HG02623 (cell line): ENCODE measurements at regions not wholly inside any gene's neighbourhood (a gene's known extent, or its start where the extent isn't known, plus 50 kb on each side); places are given as distances from the start of the nearest gene placed in this dataset.

Experiments
- ATAC-seq: cut with Tn5 transposase; IDR thresholded peaks from one replicate; pipeline ENCODE4 v1.9.1; 2021; ENCODE audit warnings: moderate library complexity; ENCODE audit not compliant: unreplicated experiment

DNA sequence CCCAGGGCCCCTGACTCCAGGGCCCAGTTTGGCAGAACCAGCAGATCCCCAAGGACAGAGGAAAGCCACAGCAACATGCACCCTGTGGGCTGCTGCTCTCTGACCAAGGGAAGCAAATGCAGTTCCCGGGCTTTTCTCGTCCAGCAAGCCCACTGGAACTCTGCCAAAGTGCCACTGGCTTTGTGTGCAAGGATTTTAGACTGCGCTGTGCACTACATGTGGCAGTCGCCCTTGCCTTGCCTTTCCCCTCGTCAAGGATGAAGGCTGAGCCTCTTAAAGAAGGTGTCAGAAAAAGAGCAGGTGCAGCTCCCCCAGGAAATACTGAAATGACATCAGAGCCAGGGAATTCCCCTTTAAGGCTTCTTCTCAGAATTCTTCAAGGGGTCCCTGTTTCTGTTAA lies 199.2 kb downstream of the TFCP2L1 start:
- no peak for ATAC-seq

DNA sequence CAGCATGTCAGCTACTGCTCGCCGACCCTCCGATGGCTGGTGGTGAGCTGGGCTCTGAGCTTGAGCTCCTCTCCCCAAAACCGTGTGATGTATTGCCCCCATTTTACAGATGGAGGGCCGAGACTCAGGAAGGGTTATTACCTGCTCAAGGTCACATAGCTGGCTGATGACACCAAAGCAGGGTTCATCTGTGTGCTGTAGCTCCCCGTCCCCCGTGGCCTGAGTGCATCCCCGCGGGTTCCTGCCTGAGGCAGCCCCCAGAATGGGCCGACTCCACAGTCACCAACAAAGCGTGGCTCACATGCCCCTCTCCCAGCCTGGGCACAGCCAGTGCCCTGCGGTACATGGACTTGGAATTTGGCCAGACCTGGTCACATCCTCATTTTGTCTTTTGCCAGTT lies 198.6 kb downstream of the TFCP2L1 start:
- no peak for ATAC-seq

GRCh38 chr2:121087117-121087516 lies 197.9 kb downstream of the TFCP2L1 start:
- ATAC-seq, result no peak

- ATAC-seq, result no peak
These were observed 196.5 kb downstream of the TFCP2L1 start for GRCh38 chr2:121088251-121089165.

- no peak for ATAC-seq
These were observed 195.9 kb downstream of the TFCP2L1 start for GRCh38 chr2:121089166-121089510.

GRCh38 chr2:121090088-121090715 lies 194.8 kb downstream of the TFCP2L1 start:
- ATAC-seq, result no peak

GRCh38 chr2:121092095-121092494 lies 192.9 kb downstream of the TFCP2L1 start:
- ATAC-seq, result no peak

- ATAC-seq, result no peak
These were observed 191.3 kb downstream of the TFCP2L1 start for GRCh38 chr2:121093692-121094091.

DNA sequence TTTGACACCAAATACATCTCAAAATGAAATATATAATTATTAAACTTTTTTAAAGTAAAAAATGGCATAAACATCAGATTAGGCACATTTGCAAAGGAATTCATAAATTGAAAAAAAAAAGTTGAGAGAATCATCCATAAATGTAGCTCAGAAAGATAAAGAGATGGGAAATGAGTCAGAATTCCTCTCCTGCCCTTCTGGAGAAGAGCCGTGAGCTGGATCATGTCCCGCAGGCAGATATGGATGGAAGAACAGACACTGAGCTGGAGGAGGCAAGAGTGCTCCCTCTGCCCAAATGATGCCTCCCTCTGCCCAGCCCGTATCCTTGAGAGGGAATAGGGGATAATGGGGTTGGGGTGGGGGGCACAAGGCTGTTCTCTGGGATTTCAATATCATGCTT lies 190.9 kb downstream of the TFCP2L1 start:
- ATAC-seq, result no peak

DNA sequence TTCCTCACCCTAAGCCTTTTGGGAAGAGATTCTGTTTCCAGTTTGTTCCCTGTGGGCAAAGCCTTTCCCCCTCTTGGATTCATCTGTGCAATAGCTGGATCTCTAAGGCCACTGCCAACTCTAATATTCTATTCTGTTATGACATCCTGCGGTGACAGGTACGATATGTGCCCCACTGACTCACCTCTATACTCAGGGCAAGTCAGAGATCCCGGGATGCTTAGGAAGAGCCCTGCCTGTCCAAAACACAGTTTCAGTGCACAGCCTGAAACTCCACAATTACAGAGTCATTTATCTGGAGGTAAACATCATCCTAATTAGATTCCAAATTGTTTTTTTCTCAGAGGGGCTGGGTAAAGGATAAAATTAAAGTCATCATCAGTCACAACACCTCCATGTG lies 190.2 kb downstream of the TFCP2L1 start:
- ATAC-seq, result no peak

- peak; percentile 63 for ATAC-seq
These were observed 189.5 kb downstream of the TFCP2L1 start for GRCh38 chr2:121095257-121096080.

DNA sequence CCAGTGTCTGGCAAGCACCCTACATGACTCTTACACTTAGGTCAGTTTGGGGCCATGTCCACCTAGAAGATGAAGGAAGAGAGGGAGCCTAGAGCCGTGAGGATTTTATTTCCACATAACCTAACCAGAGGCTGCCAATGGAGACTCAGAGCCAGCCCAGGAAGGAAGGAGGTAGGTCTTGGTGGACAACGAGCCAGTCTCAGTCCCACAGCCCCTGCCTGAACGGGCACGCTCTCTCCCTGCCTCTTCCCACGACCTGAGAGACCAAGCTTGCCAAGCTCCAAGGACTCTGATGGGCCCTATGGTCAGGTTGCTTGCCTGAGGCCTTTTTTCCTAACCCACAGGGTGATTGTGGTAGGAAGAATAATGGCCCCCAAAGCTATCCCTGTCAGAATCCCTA lies 188.4 kb downstream of the TFCP2L1 start:
- no peak for ATAC-seq

DNA sequence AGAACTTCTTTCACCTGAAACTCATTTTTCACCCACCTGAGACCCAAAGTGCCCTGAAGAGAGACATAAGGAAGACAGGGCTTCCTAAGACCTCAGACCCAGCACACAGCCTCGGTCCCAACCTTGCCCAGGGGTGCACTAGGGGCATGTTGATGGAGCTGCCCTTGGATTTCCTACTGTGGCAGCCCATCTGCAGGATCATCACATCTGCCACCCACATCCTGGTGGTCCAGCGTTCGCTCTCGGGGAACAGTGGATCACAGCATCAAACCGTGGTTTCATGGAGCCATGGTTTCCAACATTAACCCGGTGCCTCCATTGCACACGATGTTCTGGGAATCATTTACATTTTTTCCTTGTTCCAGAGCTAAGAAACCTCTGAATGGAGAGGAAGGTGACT lies 186.4 kb downstream of the TFCP2L1 start:
- ATAC-seq, result no peak

GRCh38 chr2:121099329-121100290 lies 185.4 kb downstream of the TFCP2L1 start:
- no peak for ATAC-seq

DNA sequence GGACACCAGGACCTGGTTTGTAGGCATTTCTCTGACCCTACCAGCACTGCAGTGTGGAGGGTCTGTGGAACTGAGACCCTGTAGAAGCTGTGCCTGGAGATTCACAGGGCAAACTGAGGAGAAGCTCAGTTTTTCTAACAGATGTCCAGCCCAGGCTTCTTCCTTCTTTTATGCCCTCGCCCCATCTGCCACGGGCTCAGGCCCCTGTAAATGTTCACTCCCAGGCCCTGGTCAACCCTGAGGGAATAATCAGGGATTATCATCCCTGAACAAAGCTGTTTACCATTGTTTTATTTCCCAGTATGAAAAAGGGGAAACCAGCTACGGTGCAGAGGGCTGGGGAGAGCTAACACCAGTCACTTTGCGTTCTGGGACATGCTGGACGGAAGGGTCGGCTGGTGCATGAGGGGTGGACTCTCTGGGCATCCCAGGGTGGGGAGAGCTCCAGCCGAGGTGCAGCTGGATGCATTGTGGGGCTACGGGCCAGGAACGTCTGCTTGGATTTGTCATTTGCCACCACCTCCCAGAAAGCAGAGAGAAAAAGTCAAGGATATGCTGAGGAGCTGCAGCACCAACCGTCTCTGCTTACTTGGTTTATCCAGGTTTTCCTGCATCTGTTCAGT lies 183.8 kb downstream of the TFCP2L1 start:
- ATAC-seq, result no peak

GRCh38 chr2:121102941-121103340 lies 182.1 kb downstream of the TFCP2L1 start:
- no peak for ATAC-seq

DNA sequence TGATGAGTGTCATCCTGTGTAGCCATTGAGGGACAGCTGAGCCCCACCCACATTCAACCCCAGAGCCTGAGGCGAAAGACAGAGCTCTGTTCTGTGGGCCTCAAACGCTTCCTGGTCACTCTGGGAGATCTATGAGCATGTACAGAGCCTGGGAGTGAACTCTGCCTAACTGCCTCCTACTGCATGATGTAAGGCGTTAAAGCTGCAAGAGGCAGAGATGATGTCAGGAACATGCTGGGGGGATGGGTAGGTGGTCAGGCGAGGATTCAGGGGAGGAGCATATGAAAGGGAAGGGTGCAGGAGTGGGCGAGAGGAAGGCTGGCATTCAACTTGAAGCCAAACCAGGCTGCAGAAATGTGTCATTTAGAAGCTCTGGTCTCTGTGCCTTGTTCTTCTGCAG lies 181.0 kb downstream of the TFCP2L1 start:
- ATAC-seq, result no peak

DNA sequence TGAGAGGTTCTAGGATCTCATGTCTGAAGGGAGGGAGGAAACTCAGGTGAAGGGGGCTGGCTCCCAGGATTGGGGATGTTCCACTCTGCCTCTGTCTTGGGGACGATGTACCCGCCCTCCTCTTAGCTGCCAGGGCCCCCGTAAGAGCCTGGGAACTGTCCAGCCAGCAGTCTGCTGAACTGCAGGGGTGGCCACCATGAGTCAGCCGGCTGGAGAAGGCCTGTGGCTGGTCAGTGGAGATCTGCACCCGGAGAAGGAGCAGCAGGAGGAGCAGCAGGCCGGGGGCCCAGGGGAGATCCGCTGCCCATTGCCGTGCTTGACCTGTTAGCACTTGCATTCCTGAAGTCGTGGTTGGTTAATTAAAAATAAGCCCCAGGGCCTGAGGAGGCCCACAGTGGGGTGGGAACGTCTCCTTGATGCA lies 180.3 kb downstream of the TFCP2L1 start:
- ATAC-seq, result no peak

GRCh38 chr2:121110924-121111323 lies 174.1 kb downstream of the TFCP2L1 start:
- no peak for ATAC-seq

DNA sequence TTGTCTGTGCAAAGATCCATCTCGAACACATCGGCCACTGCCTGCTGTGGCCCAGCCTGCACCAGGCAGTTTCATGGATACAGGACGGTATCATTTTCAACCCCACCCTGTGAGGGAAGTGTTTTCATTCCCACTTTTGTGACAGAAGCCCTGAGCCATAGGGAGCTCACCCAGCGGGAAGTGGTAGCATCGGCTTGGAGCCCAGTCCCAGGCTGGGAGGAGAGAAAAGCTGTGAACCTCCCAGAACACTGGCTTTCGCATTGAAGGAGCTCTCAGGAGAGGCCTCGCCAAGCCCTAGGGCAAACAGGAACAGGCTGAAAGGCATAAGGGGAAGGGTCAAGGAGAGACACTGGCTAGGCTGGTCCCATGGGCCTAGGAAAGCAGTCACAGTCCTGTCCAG lies 166.1 kb downstream of the TFCP2L1 start:
- ATAC-seq, result no peak
